ENCODE measurements at regions not wholly inside any gene's neighbourhood (a gene's known extent, or its start where the extent isn't known, plus 50 kb on each side); places are given as distances from the start of the nearest gene placed in this dataset.

DNA sequence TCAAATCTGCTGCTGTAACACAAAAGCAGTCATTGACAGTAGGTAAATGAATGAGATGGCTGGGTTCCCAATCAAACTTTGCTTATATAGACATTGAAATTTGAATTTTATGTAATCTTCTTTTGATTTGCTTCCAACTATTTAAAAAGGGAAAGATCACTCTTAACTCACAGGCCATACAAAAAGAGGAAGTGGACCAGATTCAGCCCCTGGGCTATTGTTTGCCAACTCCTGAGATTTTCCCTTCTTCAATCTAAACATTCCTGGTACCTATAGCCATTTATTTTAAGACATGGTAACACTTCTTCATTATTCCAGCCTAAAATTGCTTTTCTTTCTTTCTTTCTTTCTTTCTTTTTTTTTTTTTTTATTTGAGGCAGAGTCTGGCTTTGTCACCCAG lies 260.6 kb downstream of the TFAP2A start:
- Histone ChIP-seq H3K4me1 (ENCODE audit: control insufficient read depth, insufficient read depth, low read length) (no peaks in the 10 kb centered on the region), H3K9me3 (ENCODE audit: control insufficient read depth in 2 of 2, low read length in 2 of 2) (peaks cover 0 to 2% of the 10 kb centered on the region in 2 donors), H3K36me3 (ENCODE audit: control insufficient read depth in 2 of 2, insufficient read depth in 2 of 2, low read length in 2 of 2) (no peaks in the 10 kb centered on the region), H3K4me3 (ENCODE audit: low read length in 2 of 2) (no peak overlapping the region), H3K27me3 (ENCODE audit: control insufficient read depth in 1 of 2, insufficient read depth in 2 of 2, low read length in 2 of 2) (no peaks in the 10 kb centered on the region), H3K27ac (ENCODE audit: low read length) (no peak overlapping the region), H3K9ac (ENCODE audit: low read length in 2 of 2) (no peak overlapping the region)

DNA sequence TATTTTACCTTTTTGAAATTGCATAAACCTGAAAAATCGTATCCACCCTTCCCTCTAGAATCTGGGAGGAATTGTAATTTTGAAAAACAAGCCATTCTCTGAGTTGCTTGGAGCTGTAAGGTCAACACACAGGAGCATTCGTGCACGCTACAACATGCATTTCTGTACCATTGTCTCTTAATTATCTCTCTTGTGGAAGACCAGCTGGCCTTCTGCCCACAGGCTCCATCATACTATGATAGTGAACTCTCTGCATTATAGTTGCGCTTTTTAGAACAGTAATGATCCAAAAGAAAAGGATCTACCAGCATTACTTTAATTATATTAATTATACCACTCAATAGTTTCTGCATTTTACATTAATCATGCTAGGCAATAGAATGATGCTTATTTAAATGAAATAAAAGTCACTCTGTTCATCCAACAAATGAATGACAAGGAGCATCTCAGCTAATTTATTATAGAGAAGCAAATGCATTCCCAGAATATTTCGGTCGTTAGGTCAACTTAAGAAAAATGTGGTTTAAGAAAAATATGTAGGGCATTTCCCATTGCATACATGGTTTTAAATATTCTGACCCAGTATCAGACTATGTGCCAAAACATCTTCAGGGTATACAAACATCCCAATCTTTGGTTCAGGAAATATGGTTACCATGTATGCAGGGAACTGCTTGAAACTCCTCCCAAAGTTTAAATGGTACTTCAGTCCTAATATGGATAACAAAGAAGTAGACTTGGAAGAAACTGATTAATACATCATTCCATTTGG lies 263.5 kb downstream of the TFAP2A start:
- Histone ChIP-seq H3K27ac (ENCODE audit: low read length) (no peak overlapping the region), H3K9me3 (ENCODE audit: control insufficient read depth in 2 of 2, low read length in 2 of 2) (no peaks in the 10 kb centered on the region), H3K36me3 (ENCODE audit: control insufficient read depth in 2 of 2, insufficient read depth in 2 of 2, low read length in 2 of 2) (no peaks in the 10 kb centered on the region), H3K4me3 (ENCODE audit: low read length in 2 of 2) (no peak overlapping the region), H3K4me1 (ENCODE audit: control insufficient read depth, insufficient read depth, low read length) (no peaks in the 10 kb centered on the region), H3K27me3 (ENCODE audit: control insufficient read depth in 1 of 2, insufficient read depth in 2 of 2, low read length in 2 of 2) (no peaks in the 10 kb centered on the region), H3K9ac (ENCODE audit: low read length in 2 of 2) (no peak overlapping the region)

DNA sequence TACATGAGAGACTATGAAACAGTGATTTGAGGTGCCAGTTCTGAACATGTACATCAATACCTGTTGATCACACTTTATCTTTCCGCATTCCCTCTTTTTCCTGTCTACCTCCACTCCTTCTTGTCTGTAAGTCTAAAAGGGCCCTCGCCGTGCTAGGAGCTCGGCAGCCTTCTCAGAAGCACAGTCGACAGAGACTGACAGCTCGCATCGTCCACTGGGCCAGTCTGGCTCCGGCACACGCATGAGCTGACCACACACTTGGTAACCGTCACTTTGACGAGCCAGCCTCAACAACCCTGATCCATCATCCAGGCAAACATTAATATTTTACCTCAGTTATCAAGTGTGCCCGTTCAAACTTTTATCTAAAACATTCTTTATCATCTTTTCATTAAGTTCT lies 265.3 kb downstream of the TFAP2A start:
- Histone ChIP-seq H3K36me3 (ENCODE audit: control insufficient read depth in 2 of 2, insufficient read depth in 2 of 2, low read length in 2 of 2) (no peaks in the 10 kb centered on the region), H3K4me3 (ENCODE audit: low read length in 2 of 2) (no peak overlapping the region), H3K27ac (ENCODE audit: low read length) (no peak overlapping the region), H3K4me1 (ENCODE audit: control insufficient read depth, insufficient read depth, low read length) (no peaks in the 10 kb centered on the region), H3K9me3 (ENCODE audit: control insufficient read depth in 2 of 2, low read length in 2 of 2) (no peaks in the 10 kb centered on the region), H3K9ac (ENCODE audit: low read length in 2 of 2) (no peak overlapping the region), H3K27me3 (ENCODE audit: control insufficient read depth in 1 of 2, insufficient read depth in 2 of 2, low read length in 2 of 2) (no peaks in the 10 kb centered on the region)

DNA sequence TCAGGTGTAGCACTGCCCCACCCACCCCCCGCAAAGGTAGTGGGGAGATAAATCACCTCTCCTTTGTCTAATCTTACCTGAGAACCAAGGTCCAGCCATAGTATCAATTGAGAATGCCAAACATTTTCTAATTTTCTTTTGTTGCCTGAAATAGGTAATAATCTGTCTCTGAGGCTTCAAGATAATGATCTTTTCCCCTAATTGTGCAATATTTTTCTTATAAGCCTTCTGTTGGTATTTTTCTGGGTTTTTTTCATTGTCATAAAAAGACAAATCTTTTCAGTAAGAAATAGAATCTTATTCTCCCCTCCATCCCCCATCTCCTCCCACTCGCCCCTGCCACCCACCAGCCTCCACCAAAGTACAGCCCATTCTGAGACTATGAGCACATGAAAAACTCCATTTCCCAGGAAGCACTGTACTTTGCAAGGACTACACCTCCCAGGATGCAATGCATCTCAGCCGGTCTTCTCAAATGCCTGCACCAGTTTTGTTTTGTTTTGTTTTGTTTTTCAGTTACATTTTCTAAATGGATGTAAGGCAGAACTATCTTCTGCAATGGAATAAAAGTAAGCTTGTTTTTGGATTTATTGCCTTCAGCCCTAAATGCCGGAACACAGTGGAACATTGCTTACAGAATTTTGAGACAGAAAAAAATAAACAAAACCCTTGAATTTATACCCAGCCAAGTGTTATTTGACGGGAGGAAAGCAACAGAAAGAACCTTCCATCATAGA lies 268.0 kb downstream of the TFAP2A start:
- H3K36me3 ChIP-seq (ENCODE audit: control insufficient read depth in 2 of 2, insufficient read depth in 2 of 2, low read length in 2 of 2), result no peaks in the 10 kb centered on the region
- H3K4me3 ChIP-seq (ENCODE audit: low read length in 2 of 2), result peak overlapping the region; percentile 1 to 50
- H3K9ac ChIP-seq (ENCODE audit: low read length in 2 of 2), result no peak overlapping the region
- H3K4me1 ChIP-seq (ENCODE audit: control insufficient read depth, insufficient read depth, low read length), result no peaks in the 10 kb centered on the region
- no peak overlapping the region for H3K27ac ChIP-seq (ENCODE audit: low read length)
- H3K27me3 ChIP-seq (ENCODE audit: control insufficient read depth in 1 of 2, insufficient read depth in 2 of 2, low read length in 2 of 2), result no peaks in the 10 kb centered on the region
- no peaks in the 10 kb centered on the region for H3K9me3 ChIP-seq (ENCODE audit: control insufficient read depth in 2 of 2, low read length in 2 of 2)

DNA sequence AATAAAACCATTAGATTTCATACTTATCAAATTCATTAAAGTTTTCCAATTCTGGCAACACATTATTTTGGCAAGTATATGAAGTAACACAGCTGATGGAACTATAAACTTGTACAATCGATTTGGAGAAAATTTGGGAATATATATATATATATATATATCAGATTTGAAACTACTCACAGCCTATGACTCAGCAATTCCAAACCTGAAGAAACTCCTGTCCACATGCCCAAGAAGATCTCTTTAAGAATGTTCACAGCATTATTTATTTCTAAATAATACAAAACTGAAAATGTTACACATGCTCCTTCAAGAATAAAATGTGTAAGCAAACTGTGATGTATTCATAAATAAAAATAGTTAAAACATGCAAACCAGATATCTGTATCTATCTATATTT lies 270.1 kb downstream of the TFAP2A start:
- H3K4me3 ChIP-seq (ENCODE audit: low read length in 2 of 2), result no peak overlapping the region
- H3K27me3 ChIP-seq (ENCODE audit: control insufficient read depth in 1 of 2, insufficient read depth in 2 of 2, low read length in 2 of 2), result peaks cover 0 to 3% of the 10 kb centered on the region in 2 donors
- H3K36me3 ChIP-seq (ENCODE audit: control insufficient read depth in 2 of 2, insufficient read depth in 2 of 2, low read length in 2 of 2), result no peaks in the 10 kb centered on the region
- no peak overlapping the region for H3K9ac ChIP-seq (ENCODE audit: low read length in 2 of 2)
- H3K27ac ChIP-seq (ENCODE audit: low read length), result no peak overlapping the region
- H3K4me1 ChIP-seq (ENCODE audit: control insufficient read depth, insufficient read depth, low read length), result no peaks in the 10 kb centered on the region
- no peaks in the 10 kb centered on the region for H3K9me3 ChIP-seq (ENCODE audit: control insufficient read depth in 2 of 2, low read length in 2 of 2)

DNA sequence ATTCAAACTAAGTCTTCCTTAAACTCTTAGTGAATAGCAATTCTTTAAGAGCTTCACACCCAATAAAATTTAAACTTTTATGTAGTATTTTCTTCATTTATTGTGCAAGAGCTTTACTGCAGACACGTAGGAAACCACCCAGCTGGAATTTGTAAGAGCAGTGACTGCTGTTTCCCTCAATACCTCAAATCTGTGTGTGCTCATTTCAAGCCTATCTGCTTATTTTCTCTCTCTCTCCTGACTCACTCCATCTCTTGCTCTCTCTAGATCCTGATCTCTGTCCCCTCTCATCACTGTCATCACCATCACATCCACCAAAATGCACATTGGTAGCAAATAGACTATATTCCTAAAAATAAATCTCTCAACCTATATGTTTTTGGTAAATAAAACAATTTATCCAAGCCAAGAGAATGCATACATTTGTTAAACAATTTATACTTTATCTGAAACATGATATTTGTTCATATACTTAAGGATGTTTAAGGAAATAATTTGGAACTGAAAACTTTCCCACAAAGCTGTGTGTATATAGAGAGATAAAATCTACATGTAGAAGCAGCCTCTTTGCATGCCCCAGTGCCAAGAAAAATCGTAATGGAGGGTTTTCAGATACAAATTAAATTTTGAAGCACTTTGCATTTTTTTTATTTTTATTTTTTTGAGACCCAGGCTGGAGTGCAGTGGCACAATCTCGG lies 273.0 kb downstream of the TFAP2A start:
- Histone ChIP-seq H3K9ac (ENCODE audit: low read length in 2 of 2) (no peak overlapping the region), H3K4me1 (ENCODE audit: control insufficient read depth, insufficient read depth, low read length) (no peaks in the 10 kb centered on the region), H3K36me3 (ENCODE audit: control insufficient read depth in 2 of 2, insufficient read depth in 2 of 2, low read length in 2 of 2) (no peaks in the 10 kb centered on the region), H3K27me3 (ENCODE audit: control insufficient read depth in 1 of 2, insufficient read depth in 2 of 2, low read length in 2 of 2) (peaks cover 0 to 3% of the 10 kb centered on the region in 2 donors), H3K27ac (ENCODE audit: low read length) (no peak overlapping the region), H3K9me3 (ENCODE audit: control insufficient read depth in 2 of 2, low read length in 2 of 2) (peaks cover 0 to 5% of the 10 kb centered on the region in 2 donors), H3K4me3 (ENCODE audit: low read length in 2 of 2) (no peak overlapping the region)

DNA sequence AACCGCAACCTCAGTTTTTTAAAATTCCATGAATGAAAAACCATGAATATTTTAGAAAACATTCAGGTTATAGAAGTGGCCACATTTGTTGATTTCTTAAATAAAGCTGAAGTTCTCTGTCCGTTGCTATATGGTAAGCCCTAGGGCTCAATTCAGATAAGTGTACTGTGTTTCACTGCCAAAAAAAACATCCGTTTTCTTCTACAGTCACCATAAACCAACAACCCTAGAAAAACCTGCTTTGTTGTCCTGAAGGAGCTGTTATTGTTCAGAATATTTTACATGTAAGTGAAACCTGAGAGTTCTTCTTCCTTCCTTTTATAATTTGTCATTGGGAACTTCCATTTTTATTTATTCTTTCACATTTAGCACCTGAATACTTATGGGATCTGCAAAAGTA lies 274.1 kb downstream of the TFAP2A start:
- Histone ChIP-seq H3K9me3 (ENCODE audit: control insufficient read depth in 2 of 2, low read length in 2 of 2) (peaks cover 0 to 5% of the 10 kb centered on the region in 2 donors), H3K27me3 (ENCODE audit: control insufficient read depth in 1 of 2, insufficient read depth in 2 of 2, low read length in 2 of 2) (peaks cover 0 to 3% of the 10 kb centered on the region in 2 donors), H3K36me3 (ENCODE audit: control insufficient read depth in 2 of 2, insufficient read depth in 2 of 2, low read length in 2 of 2) (no peaks in the 10 kb centered on the region), H3K9ac (ENCODE audit: low read length in 2 of 2) (no peak overlapping the region), H3K4me1 (ENCODE audit: control insufficient read depth, insufficient read depth, low read length) (no peaks in the 10 kb centered on the region), H3K27ac (ENCODE audit: low read length) (no peak overlapping the region), H3K4me3 (ENCODE audit: low read length in 2 of 2) (no peak overlapping the region)

DNA sequence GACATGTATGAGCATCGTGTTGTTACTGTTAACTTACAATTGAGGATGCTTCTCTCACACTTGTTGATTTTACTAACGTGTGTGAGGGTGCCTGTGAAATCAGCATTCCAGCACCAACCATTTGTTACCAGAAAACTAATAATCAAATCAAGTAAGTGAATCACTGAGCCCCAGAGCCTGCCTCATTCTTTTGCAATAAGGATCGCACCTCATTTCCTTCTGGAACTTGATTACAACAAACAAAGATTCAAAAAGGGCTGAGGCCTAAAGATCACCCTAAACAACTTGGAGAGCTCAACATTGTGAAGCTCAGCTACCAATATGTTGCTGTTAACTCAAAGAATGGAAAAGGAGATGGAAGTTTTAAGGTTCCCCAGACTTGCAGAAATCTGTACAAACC lies 274.7 kb downstream of the TFAP2A start:
- peaks cover 0 to 3% of the 10 kb centered on the region in 2 donors for H3K27me3 ChIP-seq (ENCODE audit: control insufficient read depth in 1 of 2, insufficient read depth in 2 of 2, low read length in 2 of 2)
- no peak overlapping the region for H3K27ac ChIP-seq (ENCODE audit: low read length)
- H3K9me3 ChIP-seq (ENCODE audit: control insufficient read depth in 2 of 2, low read length in 2 of 2), result peaks cover 0 to 5% of the 10 kb centered on the region in 2 donors
- H3K4me1 ChIP-seq (ENCODE audit: control insufficient read depth, insufficient read depth, low read length), result no peaks in the 10 kb centered on the region
- H3K9ac ChIP-seq (ENCODE audit: low read length in 2 of 2), result no peak overlapping the region
- H3K36me3 ChIP-seq (ENCODE audit: control insufficient read depth in 2 of 2, insufficient read depth in 2 of 2, low read length in 2 of 2), result no peaks in the 10 kb centered on the region
- no peak overlapping the region for H3K4me3 ChIP-seq (ENCODE audit: low read length in 2 of 2)

DNA sequence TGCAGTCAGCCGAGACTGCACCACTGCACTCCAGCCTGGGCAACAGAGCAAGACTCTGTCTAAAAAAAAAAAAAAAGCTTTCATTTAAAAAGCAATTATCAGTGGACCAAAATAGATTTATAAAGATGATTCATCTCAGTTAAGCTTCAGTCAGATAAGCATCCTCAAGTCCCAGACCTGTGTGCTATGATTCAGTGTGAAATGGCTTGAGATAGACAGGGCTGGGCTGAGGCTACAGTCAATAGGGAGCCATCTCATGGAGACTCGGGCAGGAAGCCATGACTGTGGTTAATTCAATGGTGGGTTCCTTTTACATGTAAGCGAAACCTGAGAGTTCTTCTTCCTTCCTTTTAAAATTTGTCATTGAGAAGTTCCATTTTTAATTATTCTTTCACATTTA lies 276.0 kb downstream of the TFAP2A start:
- no peak overlapping the region for H3K27ac ChIP-seq (ENCODE audit: low read length)
- H3K27me3 ChIP-seq (ENCODE audit: control insufficient read depth in 1 of 2, insufficient read depth in 2 of 2, low read length in 2 of 2), result peaks cover 0 to 3% of the 10 kb centered on the region in 2 donors
- H3K4me1 ChIP-seq (ENCODE audit: control insufficient read depth, insufficient read depth, low read length), result no peaks in the 10 kb centered on the region
- no peak overlapping the region for H3K9ac ChIP-seq (ENCODE audit: low read length in 2 of 2)
- H3K36me3 ChIP-seq (ENCODE audit: control insufficient read depth in 2 of 2, insufficient read depth in 2 of 2, low read length in 2 of 2), result no peaks in the 10 kb centered on the region
- peaks cover 0 to 5% of the 10 kb centered on the region in 2 donors for H3K9me3 ChIP-seq (ENCODE audit: control insufficient read depth in 2 of 2, low read length in 2 of 2)
- no peak overlapping the region for H3K4me3 ChIP-seq (ENCODE audit: low read length in 2 of 2)

DNA sequence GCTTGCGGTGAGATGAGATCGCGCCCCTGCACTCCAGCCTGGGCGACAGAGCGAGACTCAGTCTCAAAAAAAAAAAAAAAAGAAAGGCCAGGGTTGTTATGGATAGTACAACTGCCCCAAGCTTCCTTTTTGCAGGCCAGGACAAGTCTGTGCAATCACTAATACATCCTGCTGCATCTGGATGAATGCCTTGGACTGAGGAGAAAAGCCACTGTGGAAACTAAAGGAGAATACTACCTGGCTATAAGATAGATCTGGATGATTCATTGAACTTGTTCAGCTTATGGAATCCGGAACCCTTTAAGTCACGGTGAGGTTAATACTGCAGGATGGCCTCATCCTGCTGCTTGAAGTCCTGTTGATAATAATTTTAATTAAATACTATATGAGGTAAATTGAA lies 278.2 kb downstream of the TFAP2A start:
- Histone ChIP-seq H3K4me1 (ENCODE audit: control insufficient read depth, insufficient read depth, low read length) (no peaks in the 10 kb centered on the region), H3K9ac (ENCODE audit: low read length in 2 of 2) (no peak overlapping the region), H3K27me3 (ENCODE audit: control insufficient read depth in 1 of 2, insufficient read depth in 2 of 2, low read length in 2 of 2) (peaks cover 0 to 3% of the 10 kb centered on the region in 2 donors), H3K9me3 (ENCODE audit: control insufficient read depth in 2 of 2, low read length in 2 of 2) (peaks cover 0 to 5% of the 10 kb centered on the region in 2 donors), H3K36me3 (ENCODE audit: control insufficient read depth in 2 of 2, insufficient read depth in 2 of 2, low read length in 2 of 2) (no peaks in the 10 kb centered on the region), H3K27ac (ENCODE audit: low read length) (no peak overlapping the region), H3K4me3 (ENCODE audit: low read length in 2 of 2) (no peak overlapping the region)

All from stomach smooth muscle (tissue), 2 donors.